ENCODE measurements at regions not wholly inside any gene's neighbourhood (a gene's known extent, or its start where the extent isn't known, plus 50 kb on each side); places are given as distances from the start of the nearest gene placed in this dataset.
A peak's percentile ranks its signal among the peaks of the same experiment; 100 is the strongest.

DNA sequence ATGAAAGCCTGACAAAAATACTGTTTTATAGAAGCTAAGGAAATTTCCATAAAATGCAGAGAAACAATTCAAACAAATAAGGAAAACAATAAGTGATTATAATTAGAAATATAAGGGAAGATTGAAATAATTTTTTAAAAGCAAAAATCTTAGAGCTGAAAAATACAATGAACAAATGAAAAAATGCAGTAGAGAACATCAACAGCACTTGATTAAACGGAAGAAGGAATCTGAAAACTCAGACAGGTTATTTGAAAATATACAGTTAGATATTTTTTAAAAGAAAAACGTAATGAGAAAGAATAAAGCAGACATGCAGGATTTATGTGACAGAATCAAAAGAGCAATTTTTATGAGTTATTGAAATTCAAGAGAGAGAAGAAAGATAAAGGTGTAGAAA, 279.1 kb upstream of the MAGI2 start:
- no peak overlapping the region for H3K27ac Mint-ChIP-seq
- H3K9me3 Mint-ChIP-seq = peaks cover 3 to 10% of the 10 kb centered on the region in 2 donors
- H3K4me1 Mint-ChIP-seq (ENCODE audit: low read depth) = no peaks in the 10 kb centered on the region
- ATAC-seq (replicated peaks in 1 of 2) (no peak), DNase-seq (no peak)
- H3K36me3 Mint-ChIP-seq (ENCODE audit: insufficient read depth in 2 of 2) = peaks cover 1 to 2% of the 10 kb centered on the region in 2 donors
- H3K27me3 Mint-ChIP-seq (ENCODE audit: low read depth) = no peaks in the 10 kb centered on the region
- H3K4me3 Mint-ChIP-seq = no peak overlapping the region

GRCh38 chr7:79730971-79731370, 277.5 kb upstream of the MAGI2 start:
- Mint-ChIP-seq H3K4me3 (no peak overlapping the region), H3K27ac (no peak overlapping the region), H3K36me3 (ENCODE audit: insufficient read depth in 2 of 2) (peaks cover 1 to 2% of the 10 kb centered on the region in 2 donors), H3K27me3 (ENCODE audit: low read depth) (no peaks in the 10 kb centered on the region), H3K4me1 (ENCODE audit: low read depth) (no peaks in the 10 kb centered on the region), H3K9me3 (peaks cover 3 to 7% of the 10 kb centered on the region in 2 donors)
- DNase-seq (no peak), ATAC-seq (replicated peaks in 1 of 2) (no peak)

DNA sequence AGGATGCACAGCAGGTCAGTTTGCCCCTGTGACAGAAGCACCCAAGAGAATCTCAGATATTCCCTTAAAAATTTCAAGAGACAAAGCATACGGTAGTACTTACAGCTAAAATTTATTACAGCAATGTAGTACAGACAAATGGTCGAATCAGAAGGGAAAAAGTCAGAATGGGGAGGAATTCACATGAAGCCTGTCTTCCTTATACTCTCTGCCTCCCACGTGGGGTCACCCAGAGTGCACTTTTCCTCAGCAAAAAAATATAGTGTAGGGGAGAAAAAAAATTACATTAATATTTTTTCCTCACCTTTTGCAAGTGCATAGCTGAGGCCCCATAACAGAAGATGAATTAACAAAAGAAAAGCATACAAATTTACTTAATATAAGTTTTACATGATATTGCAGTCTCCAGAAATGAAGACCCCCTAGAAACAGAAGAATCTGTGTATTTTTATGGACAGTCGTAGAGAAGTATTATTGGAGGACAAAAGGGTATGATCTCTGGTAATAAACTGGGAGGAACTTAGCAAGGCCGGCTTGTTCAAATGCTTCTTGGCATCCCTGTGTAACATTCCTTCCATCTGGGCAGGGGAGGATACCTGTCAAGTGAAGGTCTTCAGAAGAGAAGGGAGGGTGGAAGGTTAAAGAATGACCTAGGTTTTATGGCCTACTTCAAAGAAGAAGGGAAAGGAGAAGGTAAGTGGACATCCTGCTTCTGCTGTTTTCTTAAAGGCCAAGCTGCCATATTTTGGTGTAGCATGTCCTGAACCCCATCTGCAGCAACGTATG, 270.6 kb upstream of the MAGI2 start:
- Mint-ChIP-seq H3K27me3 (ENCODE audit: low read depth) (no peaks in the 10 kb centered on the region), H3K36me3 (ENCODE audit: insufficient read depth in 2 of 2) (no peaks in the 10 kb centered on the region), H3K27ac (no peak overlapping the region), H3K4me3 (no peak overlapping the region), H3K9me3 (peaks cover 0 to 2% of the 10 kb centered on the region in 2 donors), H3K4me1 (ENCODE audit: low read depth) (no peaks in the 10 kb centered on the region)
- no peak for ATAC-seq (replicated peaks in 1 of 2)
- no peak for DNase-seq

DNA sequence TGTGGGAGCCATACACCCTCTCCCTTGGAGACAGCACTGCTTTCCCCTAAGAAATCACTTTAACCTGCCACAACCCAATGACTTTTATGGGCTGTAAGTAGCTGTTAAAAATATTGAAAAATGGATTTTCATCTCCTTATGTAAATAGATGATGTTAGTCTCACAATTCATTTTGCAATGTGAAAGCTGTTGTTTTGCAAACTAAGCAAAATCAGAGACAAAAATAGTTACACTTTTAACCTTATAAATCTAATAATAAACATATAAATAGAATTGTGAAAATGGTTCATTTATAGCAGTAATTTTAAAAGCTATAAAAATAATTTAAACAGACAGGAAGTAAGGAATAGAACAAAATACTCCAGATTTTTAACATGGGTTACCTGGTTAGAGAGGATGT, 268.8 kb upstream of the MAGI2 start:
- Mint-ChIP-seq H3K4me3 (no peak overlapping the region), H3K27me3 (ENCODE audit: low read depth) (no peaks in the 10 kb centered on the region), H3K36me3 (ENCODE audit: insufficient read depth in 2 of 2) (no peaks in the 10 kb centered on the region), H3K4me1 (ENCODE audit: low read depth) (no peaks in the 10 kb centered on the region), H3K9me3 (peaks cover 0 to 2% of the 10 kb centered on the region in 2 donors), H3K27ac (no peak overlapping the region)
- ATAC-seq (replicated peaks in 1 of 2) = no peak
- DNase-seq = no peak

- Mint-ChIP-seq H3K4me1 (ENCODE audit: low read depth) (no peaks in the 10 kb centered on the region), H3K36me3 (ENCODE audit: insufficient read depth in 2 of 2) (no peaks in the 10 kb centered on the region), H3K9me3 (peaks cover 0 to 4% of the 10 kb centered on the region in 2 donors), H3K27ac (no peak overlapping the region), H3K27me3 (ENCODE audit: low read depth) (no peaks in the 10 kb centered on the region), H3K4me3 (no peak overlapping the region)
- DNase-seq (no peak), ATAC-seq (replicated peaks in 1 of 2) (no peak)
Measured at GRCh38 chr7:79719216-79719615, 265.7 kb upstream of the MAGI2 start.

- DNase-seq (no peak), ATAC-seq (replicated peaks in 1 of 2) (no peak)
- H3K27me3 Mint-ChIP-seq (ENCODE audit: low read depth) = no peaks in the 10 kb centered on the region
- H3K4me3 Mint-ChIP-seq = no peak overlapping the region
- peaks cover 0 to 2% of the 10 kb centered on the region in 2 donors for H3K9me3 Mint-ChIP-seq
- no peaks in the 10 kb centered on the region for H3K4me1 Mint-ChIP-seq (ENCODE audit: low read depth)
- no peaks in the 10 kb centered on the region for H3K36me3 Mint-ChIP-seq (ENCODE audit: insufficient read depth in 2 of 2)
- no peak overlapping the region for H3K27ac Mint-ChIP-seq
Measured at GRCh38 chr7:79716329-79716728, 262.9 kb upstream of the MAGI2 start.

- Mint-ChIP-seq H3K9me3 (peaks cover 0 to 2% of the 10 kb centered on the region in 2 donors), H3K4me1 (ENCODE audit: low read depth) (no peaks in the 10 kb centered on the region), H3K27ac (no peak overlapping the region), H3K4me3 (no peak overlapping the region), H3K36me3 (ENCODE audit: insufficient read depth in 2 of 2) (no peaks in the 10 kb centered on the region), H3K27me3 (ENCODE audit: low read depth) (no peaks in the 10 kb centered on the region)
- no peak for DNase-seq
- ATAC-seq (replicated peaks in 1 of 2) = no peak
Measured at GRCh38 chr7:79714081-79714480, 260.6 kb upstream of the MAGI2 start.

GRCh38 chr7:79713276-79713675, 259.8 kb upstream of the MAGI2 start:
- no peak for ATAC-seq (replicated peaks in 1 of 2)
- Mint-ChIP-seq H3K27ac (no peak overlapping the region), H3K9me3 (peaks cover 0 to 2% of the 10 kb centered on the region in 2 donors), H3K36me3 (ENCODE audit: insufficient read depth in 2 of 2) (no peaks in the 10 kb centered on the region), H3K4me3 (no peak overlapping the region), H3K27me3 (ENCODE audit: low read depth) (no peaks in the 10 kb centered on the region), H3K4me1 (ENCODE audit: low read depth) (no peaks in the 10 kb centered on the region)
- DNase-seq = no peak

DNA sequence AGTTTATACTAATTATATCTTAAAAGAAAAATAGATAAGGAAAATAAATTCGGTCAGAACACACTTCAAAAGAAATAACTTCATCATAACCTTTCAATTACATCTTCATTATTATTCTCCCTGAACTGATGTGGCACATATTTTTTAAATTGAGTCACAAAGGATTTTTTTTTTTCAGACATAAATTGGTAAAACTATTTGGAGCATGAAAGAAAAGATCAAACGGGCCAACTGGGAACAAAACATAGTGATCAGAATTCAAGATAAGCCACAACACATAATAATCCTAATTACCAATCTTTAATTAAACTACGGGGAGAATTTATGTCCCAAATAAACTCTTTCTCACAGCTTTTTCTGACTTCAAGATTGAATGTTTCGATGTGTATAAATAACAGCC, 258.2 kb upstream of the MAGI2 start:
- DNase-seq = no peak
- no peak overlapping the region for H3K4me3 Mint-ChIP-seq
- H3K4me1 Mint-ChIP-seq (ENCODE audit: low read depth) = no peaks in the 10 kb centered on the region
- ATAC-seq (replicated peaks in 1 of 2) = no peak
- H3K9me3 Mint-ChIP-seq = no peaks in the 10 kb centered on the region
- no peaks in the 10 kb centered on the region for H3K27me3 Mint-ChIP-seq (ENCODE audit: low read depth)
- no peak overlapping the region for H3K27ac Mint-ChIP-seq
- H3K36me3 Mint-ChIP-seq (ENCODE audit: insufficient read depth in 2 of 2) = no peaks in the 10 kb centered on the region

DNA sequence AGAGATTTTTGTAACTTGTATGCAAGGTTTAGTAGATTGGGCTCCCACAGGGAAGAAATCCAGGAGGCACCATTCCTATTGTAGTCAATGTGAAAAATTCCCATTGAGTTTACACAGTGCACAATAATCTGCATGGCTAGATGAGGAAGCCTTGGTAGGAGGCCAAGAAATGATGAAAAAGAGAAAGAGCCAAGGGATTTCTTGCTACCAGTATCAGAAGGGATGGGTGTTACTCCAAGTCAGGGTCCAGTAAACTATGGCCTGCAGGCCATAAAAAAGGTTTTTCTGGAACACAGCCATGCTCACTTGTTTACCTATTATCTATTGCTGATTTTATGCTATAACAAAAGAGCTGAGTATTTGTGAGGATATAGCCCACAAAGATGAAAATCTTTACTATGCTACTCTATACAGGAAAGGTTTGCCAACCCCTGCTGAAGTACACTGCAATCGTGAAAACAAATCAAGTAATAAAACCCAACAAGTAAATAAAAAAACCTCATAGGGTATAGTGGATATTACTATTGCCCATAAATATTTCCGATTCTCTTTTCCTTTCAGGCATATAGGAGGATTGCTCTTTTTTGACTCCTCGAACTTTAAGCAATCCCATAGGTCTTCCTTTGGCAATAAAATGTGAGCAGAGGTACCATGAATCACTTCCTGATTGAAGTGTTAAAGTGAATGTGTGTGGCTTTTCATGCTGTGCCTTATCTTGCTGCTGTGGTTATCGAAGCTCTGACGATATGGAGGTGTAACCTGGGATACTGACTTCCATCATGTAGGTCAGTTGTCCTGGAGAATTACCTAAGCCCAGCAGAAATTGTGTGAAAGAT, 256.3 kb upstream of the MAGI2 start:
- H3K36me3 Mint-ChIP-seq (ENCODE audit: insufficient read depth in 2 of 2) = peaks cover 0 to 2% of the 10 kb centered on the region in 2 donors
- no peaks in the 10 kb centered on the region for H3K4me1 Mint-ChIP-seq (ENCODE audit: low read depth)
- ATAC-seq (replicated peaks in 1 of 2) (no peak), DNase-seq (no peak)
- peaks cover 0 to 2% of the 10 kb centered on the region in 2 donors for H3K9me3 Mint-ChIP-seq
- H3K27ac Mint-ChIP-seq = no peak overlapping the region
- H3K27me3 Mint-ChIP-seq (ENCODE audit: low read depth) = no peaks in the 10 kb centered on the region
- no peak overlapping the region for H3K4me3 Mint-ChIP-seq

DNA sequence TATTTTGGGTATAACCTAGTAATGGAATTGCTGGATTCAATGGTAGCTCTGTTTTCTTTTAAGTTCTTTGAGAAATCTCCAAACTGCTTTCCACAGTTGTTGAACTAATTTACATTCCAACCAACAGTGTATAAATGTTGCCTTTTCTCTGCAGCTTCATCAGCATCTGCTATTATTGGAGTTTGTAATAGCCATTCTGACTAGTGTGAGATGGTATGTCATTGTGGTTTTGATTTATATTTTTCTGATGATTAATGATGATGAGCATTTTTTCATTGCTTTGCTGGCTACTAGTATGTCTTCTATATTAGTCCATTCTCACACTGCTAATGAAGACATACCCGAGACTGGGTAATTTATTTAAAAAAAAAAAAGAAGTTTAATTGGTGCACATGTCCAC, 248.6 kb upstream of the MAGI2 start:
- no peaks in the 10 kb centered on the region for H3K27me3 Mint-ChIP-seq (ENCODE audit: low read depth)
- no peak for ATAC-seq (replicated peaks in 1 of 2)
- H3K4me1 Mint-ChIP-seq (ENCODE audit: low read depth) = no peaks in the 10 kb centered on the region
- no peak overlapping the region for H3K27ac Mint-ChIP-seq
- H3K36me3 Mint-ChIP-seq (ENCODE audit: insufficient read depth in 2 of 2) = peaks cover 0 to 2% of the 10 kb centered on the region in 2 donors
- DNase-seq = no peak
- no peak overlapping the region for H3K4me3 Mint-ChIP-seq
- peaks cover 0 to 2% of the 10 kb centered on the region in 2 donors for H3K9me3 Mint-ChIP-seq

DNA sequence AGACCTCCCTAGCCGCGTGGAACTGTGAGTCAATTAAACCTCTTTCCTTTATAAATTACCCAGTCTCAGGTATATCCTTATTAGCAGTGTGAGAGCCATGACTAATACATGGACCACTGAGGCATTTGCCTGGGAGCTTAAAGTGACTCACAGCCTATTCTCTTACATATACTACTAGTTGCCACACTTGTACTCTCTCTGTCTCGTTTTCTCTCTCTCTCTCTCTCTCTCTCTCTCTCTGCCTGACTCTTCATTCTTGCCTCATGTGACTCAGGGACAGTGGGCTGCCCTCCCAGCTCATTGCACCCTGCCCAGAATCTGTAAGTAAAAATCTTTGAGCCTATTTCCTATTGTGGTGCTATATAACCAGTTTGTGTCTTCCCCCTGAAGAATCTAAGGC, 238.5 kb upstream of the MAGI2 start:
- H3K9me3 Mint-ChIP-seq = peaks cover 3 to 4% of the 10 kb centered on the region in 2 donors
- no peak overlapping the region for H3K4me3 Mint-ChIP-seq
- H3K4me1 Mint-ChIP-seq (ENCODE audit: low read depth) = no peaks in the 10 kb centered on the region
- DNase-seq (no peak), ATAC-seq (replicated peaks in 1 of 2) (peak; percentile 42 to 45)
- H3K27ac Mint-ChIP-seq = no peak overlapping the region
- no peaks in the 10 kb centered on the region for H3K27me3 Mint-ChIP-seq (ENCODE audit: low read depth)
- no peaks in the 10 kb centered on the region for H3K36me3 Mint-ChIP-seq (ENCODE audit: insufficient read depth in 2 of 2)

DNA sequence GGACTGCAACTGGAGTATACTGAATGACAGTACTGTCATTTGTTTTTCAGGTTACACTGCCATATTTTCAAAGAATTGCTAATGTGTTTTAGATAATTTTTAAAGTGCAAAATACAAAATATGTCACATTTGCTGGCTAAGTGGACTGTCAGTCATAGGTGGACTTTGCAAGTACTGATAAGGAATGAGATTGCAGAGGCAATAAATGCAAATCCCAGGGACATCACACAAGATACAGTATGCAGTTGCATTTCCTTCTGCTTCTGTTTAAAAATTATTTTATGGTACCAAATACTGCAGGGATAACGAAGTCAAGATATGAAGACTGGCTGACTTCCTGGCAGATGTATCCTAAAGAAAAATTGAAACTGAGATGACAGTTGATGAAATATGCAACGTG, 237.6 kb upstream of the MAGI2 start:
- DNase-seq = no peak
- no peaks in the 10 kb centered on the region for H3K27me3 Mint-ChIP-seq (ENCODE audit: low read depth)
- no peak for ATAC-seq (replicated peaks in 1 of 2)
- H3K4me1 Mint-ChIP-seq (ENCODE audit: low read depth) = no peaks in the 10 kb centered on the region
- H3K9me3 Mint-ChIP-seq = peaks cover 3 to 4% of the 10 kb centered on the region in 2 donors
- H3K36me3 Mint-ChIP-seq (ENCODE audit: insufficient read depth in 2 of 2) = no peaks in the 10 kb centered on the region
- H3K4me3 Mint-ChIP-seq = no peak overlapping the region
- no peak overlapping the region for H3K27ac Mint-ChIP-seq

All from activated T-cell treated with anti-CD3 and anti-CD28 coated beads, Interleukin-2, amount 50 U/mL, for 72 hours (primary cell).